SU-DHL-6 (cell line): ENCODE measurements at regions not wholly inside any gene's neighbourhood (a gene's known extent, or its start where the extent isn't known, plus 50 kb on each side); places are given as distances from the start of the nearest gene placed in this dataset.

ENCODE experiments used
- H2AFZ ChIP-seq: fragments of 200-600 bp; sonication (generic); 2 replicates; pipeline ENCODE4 v1.6.1; 2014; ENCODE audit warnings: low read depth, mild to moderate bottlenecking, moderate library complexity, mixed read lengths, antibody characterized with exemption, low read length; ENCODE audit not compliant: severe bottlenecking
- H3F3A ChIP-seq: fragments of 200-600 bp; shearing (Covaris generic); 2 replicates; pipeline ENCODE4 v1.6.0; 2016; ENCODE audit warnings: antibody characterized with exemption, mild to moderate bottlenecking; ENCODE audit not compliant: insufficient read depth
- H3K27ac ChIP-seq: fragments of 200-600 bp; sonication (generic); 2 replicates; pipeline ENCODE4 v1.5.1; 2016; ENCODE audit warnings: low read depth, mild to moderate bottlenecking, low read length, moderate library complexity, mixed read lengths
- H3K27me3 ChIP-seq: fragments of 200-600 bp; sonication (generic), shearing (Covaris generic); 2 replicates; pipeline ENCODE4 v1.6.0; 2014; ENCODE audit warnings: mild to moderate bottlenecking, low read length
- H3K36me3 ChIP-seq: fragments of 200-600 bp; sonication (generic); 2 replicates; pipeline ENCODE4 v1.6.1; 2014; ENCODE audit warnings: mild to moderate bottlenecking, low read length, mixed read lengths
- H3K4me2 ChIP-seq: fragments of 300-600, 200-600 bp; shearing (Covaris generic), sonication (generic); 2 replicates; pipeline ENCODE4 v1.6.0; 2014; ENCODE audit warnings: low read length, low read depth, mild to moderate bottlenecking; ENCODE audit not compliant: poor library complexity, severe bottlenecking
- H3K4me3 ChIP-seq: fragments of 200-600 bp; sonication (generic); 2 replicates; pipeline ENCODE4 v1.5.1; 2014; ENCODE audit warnings: antibody characterized with exemption, low read length, mild to moderate bottlenecking, mixed read lengths; ENCODE audit not compliant: insufficient read depth, poor library complexity, severe bottlenecking
- H3K79me2 ChIP-seq: fragments of 200-600 bp; sonication (generic); 2 replicates; pipeline ENCODE4 v1.6.1; 2014; ENCODE audit warnings: mild to moderate bottlenecking, low read length, moderate library complexity; ENCODE audit not compliant: insufficient read depth
- H3K9ac ChIP-seq: fragments of 200-600 bp; sonication (generic); 2 replicates; pipeline ENCODE4 v1.7.0; 2014; ENCODE audit warnings: mild to moderate bottlenecking, low read length
- H3K9me2 ChIP-seq: fragments of 200-600 bp; sonication (generic); replicated peaks from 2 replicates; pipeline ENCODE4 v1.6.1; 2014; ENCODE audit warnings: low read length; ENCODE audit not compliant: insufficient read depth
- H3K9me3 ChIP-seq: fragments of 200-600 bp; sonication (generic); 2 replicates; pipeline ENCODE4 v1.6.1; 2014; ENCODE audit warnings: low read length, mixed read lengths; ENCODE audit not compliant: insufficient read depth
- H4K20me1 ChIP-seq: fragments of 200-600 bp; sonication (generic); 2 replicates; pipeline ENCODE4 v1.6.1; 2014; ENCODE audit warnings: low read depth, mild to moderate bottlenecking, antibody characterized with exemption, low read length, moderate library complexity, mixed read lengths
- EZH2phosphoT487 ChIP-seq: fragments of 200-600 bp; sonication (generic), shearing (Covaris generic); conservative IDR thresholded peaks from 2 replicates; pipeline ENCODE4 v1.6.1; 2018; ENCODE audit warnings: mild to moderate bottlenecking, antibody characterized with exemption, low read length, moderate library complexity, mixed read lengths
- TF ChIP-seq, protein P1 (sequence below): fragments of 200-600 bp; sonication (generic); IDR thresholded peaks from one replicate; pipeline ENCODE4 v1.5.1; 2017; ENCODE audit warnings: antibody characterized with exemption, mild to moderate bottlenecking, low read length, moderate library complexity; ENCODE audit not compliant: insufficient read depth, poor library complexity, severe bottlenecking

DNA sequence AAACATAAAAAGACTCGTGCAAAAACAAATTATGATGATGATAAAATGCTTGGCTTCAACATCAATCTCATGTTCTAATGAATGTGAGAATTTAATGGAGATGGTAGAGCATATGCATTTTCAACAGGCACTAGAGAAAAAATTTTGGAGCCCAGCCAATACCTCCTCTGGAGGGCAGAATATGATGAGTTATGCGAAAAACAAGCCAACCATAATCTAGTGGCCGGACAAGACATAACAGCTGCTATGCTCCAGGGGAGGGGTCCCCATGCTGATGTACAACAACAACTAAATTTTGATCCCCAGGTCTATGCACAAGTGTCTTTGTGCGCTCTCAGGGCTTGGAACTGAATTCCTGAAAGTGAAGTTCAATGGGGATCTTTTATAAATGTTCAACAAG is 1197.5 kb downstream of the LRFN5 start:
- H3K27ac ChIP-seq, result no peak overlapping the region
- H3K9me3 ChIP-seq, result no peaks in the 10 kb centered on the region
- H3K9me2 ChIP-seq, result no peaks in the 10 kb centered on the region
- TF ChIP-seq, protein P1, sequence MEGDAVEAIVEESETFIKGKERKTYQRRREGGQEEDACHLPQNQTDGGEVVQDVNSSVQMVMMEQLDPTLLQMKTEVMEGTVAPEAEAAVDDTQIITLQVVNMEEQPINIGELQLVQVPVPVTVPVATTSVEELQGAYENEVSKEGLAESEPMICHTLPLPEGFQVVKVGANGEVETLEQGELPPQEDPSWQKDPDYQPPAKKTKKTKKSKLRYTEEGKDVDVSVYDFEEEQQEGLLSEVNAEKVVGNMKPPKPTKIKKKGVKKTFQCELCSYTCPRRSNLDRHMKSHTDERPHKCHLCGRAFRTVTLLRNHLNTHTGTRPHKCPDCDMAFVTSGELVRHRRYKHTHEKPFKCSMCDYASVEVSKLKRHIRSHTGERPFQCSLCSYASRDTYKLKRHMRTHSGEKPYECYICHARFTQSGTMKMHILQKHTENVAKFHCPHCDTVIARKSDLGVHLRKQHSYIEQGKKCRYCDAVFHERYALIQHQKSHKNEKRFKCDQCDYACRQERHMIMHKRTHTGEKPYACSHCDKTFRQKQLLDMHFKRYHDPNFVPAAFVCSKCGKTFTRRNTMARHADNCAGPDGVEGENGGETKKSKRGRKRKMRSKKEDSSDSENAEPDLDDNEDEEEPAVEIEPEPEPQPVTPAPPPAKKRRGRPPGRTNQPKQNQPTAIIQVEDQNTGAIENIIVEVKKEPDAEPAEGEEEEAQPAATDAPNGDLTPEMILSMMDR, result no peak
- no peak for TF ChIP-seq EZH2phosphoT487
- H3K36me3 ChIP-seq, result no peaks in the 10 kb centered on the region
- no peak overlapping the region for H2AFZ ChIP-seq
- no peak overlapping the region for H3K4me3 ChIP-seq
- H3F3A ChIP-seq, result no peaks in the 10 kb centered on the region
- no peak overlapping the region for H3K9ac ChIP-seq
- no peaks in the 10 kb centered on the region for H3K79me2 ChIP-seq
- no peak overlapping the region for H3K4me2 ChIP-seq
- H4K20me1 ChIP-seq, result no peaks in the 10 kb centered on the region
- no peaks in the 10 kb centered on the region for H3K27me3 ChIP-seq

DNA sequence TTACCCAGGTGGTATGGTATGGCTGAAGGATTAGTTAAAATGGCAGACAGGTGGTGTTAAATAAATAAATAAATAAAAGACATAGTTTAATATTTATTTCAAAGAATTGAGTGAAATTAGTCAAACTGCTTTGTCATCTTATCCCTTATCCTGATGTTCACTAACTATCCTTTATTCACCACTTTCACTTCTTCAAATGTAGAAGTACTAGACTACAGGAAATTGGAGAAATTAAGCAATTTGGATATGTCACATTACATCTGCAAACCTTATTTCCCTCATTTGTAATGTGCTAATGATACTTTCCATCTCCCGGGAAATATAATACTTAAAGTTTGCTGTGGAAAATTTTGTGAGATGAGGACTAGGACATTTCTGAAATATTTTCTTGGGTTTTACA is 1195.7 kb downstream of the LRFN5 start:
- TF ChIP-seq, protein P1, result no peak
- no peak for TF ChIP-seq EZH2phosphoT487
- H3K27ac ChIP-seq, result no peak overlapping the region
- no peak overlapping the region for H3K4me2 ChIP-seq

GRCh38 chr14:42792166-42792565 is 1185.5 kb downstream of the LRFN5 start:
- no peak overlapping the region for H3K4me3 ChIP-seq
- H2AFZ ChIP-seq, result no peak overlapping the region
- H3K9me3 ChIP-seq, result no peaks in the 10 kb centered on the region; the same call in 1 of the 2 replicates
- no peaks in the 10 kb centered on the region for H4K20me1 ChIP-seq
- no peaks in the 10 kb centered on the region for H3K9me2 ChIP-seq
- H3K4me2 ChIP-seq, result no peak overlapping the region
- no peak for TF ChIP-seq EZH2phosphoT487
- TF ChIP-seq, protein P1, result no peak
- no peaks in the 10 kb centered on the region for H3F3A ChIP-seq
- no peaks in the 10 kb centered on the region for H3K36me3 ChIP-seq
- H3K9ac ChIP-seq, result no peak overlapping the region
- H3K27me3 ChIP-seq, result no peaks in the 10 kb centered on the region
- no peaks in the 10 kb centered on the region for H3K79me2 ChIP-seq
- no peak overlapping the region for H3K27ac ChIP-seq

More for the DNA sequence above, 1195.7 kb downstream of the LRFN5 start:
- Histone ChIP-seq H3K79me2 (no peaks in the 10 kb centered on the region), H2AFZ (no peak overlapping the region), H3K36me3 (no peaks in the 10 kb centered on the region), H3K9me2 (no peaks in the 10 kb centered on the region), H3K9ac (no peak overlapping the region), H4K20me1 (no peaks in the 10 kb centered on the region), H3F3A (no peaks in the 10 kb centered on the region), H3K9me3 (no peaks in the 10 kb centered on the region), H3K4me3 (no peak overlapping the region), H3K27me3 (no peaks in the 10 kb centered on the region)

GRCh38 chr14:42782754-42783153 is 1176.1 kb downstream of the LRFN5 start:
- Histone ChIP-seq H3K27ac (no peak overlapping the region), H3K9me3 (peaks cover 18% of the 10 kb centered on the region; the same call in 1 of the 2 replicates), H3K9me2 (no peaks in the 10 kb centered on the region), H3K9ac (no peak overlapping the region), H4K20me1 (no peaks in the 10 kb centered on the region), H3K27me3 (no peaks in the 10 kb centered on the region), H3F3A (no peaks in the 10 kb centered on the region), H3K36me3 (peaks cover 9% of the 10 kb centered on the region; the same call in 1 of the 2 replicates), H3K79me2 (no peaks in the 10 kb centered on the region), H2AFZ (no peak overlapping the region), H3K4me2 (no peak overlapping the region), H3K4me3 (no peak overlapping the region)
- no peak for TF ChIP-seq EZH2phosphoT487
- TF ChIP-seq, protein P1, result no peak
